ENCODE measurements at regions not wholly inside any gene's neighbourhood (a gene's known extent, or its start where the extent isn't known, plus 50 kb on each side); places are given as distances from the start of the nearest gene placed in this dataset.

- Histone ChIP-seq H3K27me3 (no peaks in the 10 kb centered on the region), H3K4me3 (no peak overlapping the region), H3K4me1 (peaks cover 12 to 15% of the 10 kb centered on the region in 2 donors), H3K9me3 (no peaks in the 10 kb centered on the region), H3K27ac (no peak overlapping the region), H3K36me3 (no peaks in the 10 kb centered on the region)
- TF ChIP-seq, protein P1, sequence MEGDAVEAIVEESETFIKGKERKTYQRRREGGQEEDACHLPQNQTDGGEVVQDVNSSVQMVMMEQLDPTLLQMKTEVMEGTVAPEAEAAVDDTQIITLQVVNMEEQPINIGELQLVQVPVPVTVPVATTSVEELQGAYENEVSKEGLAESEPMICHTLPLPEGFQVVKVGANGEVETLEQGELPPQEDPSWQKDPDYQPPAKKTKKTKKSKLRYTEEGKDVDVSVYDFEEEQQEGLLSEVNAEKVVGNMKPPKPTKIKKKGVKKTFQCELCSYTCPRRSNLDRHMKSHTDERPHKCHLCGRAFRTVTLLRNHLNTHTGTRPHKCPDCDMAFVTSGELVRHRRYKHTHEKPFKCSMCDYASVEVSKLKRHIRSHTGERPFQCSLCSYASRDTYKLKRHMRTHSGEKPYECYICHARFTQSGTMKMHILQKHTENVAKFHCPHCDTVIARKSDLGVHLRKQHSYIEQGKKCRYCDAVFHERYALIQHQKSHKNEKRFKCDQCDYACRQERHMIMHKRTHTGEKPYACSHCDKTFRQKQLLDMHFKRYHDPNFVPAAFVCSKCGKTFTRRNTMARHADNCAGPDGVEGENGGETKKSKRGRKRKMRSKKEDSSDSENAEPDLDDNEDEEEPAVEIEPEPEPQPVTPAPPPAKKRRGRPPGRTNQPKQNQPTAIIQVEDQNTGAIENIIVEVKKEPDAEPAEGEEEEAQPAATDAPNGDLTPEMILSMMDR (IDR thresholded peaks at IDR 0.05), result no peak
- DNase-seq (peak in 1 of 4 donors; percentile 40), ATAC-seq (no peak)
- intact Hi-C loops (cut with DNase I), result no loop called here
These were observed 72.9 kb upstream of the GGTA1 start for GRCh38 chr9:121572581-121572980.

DNA sequence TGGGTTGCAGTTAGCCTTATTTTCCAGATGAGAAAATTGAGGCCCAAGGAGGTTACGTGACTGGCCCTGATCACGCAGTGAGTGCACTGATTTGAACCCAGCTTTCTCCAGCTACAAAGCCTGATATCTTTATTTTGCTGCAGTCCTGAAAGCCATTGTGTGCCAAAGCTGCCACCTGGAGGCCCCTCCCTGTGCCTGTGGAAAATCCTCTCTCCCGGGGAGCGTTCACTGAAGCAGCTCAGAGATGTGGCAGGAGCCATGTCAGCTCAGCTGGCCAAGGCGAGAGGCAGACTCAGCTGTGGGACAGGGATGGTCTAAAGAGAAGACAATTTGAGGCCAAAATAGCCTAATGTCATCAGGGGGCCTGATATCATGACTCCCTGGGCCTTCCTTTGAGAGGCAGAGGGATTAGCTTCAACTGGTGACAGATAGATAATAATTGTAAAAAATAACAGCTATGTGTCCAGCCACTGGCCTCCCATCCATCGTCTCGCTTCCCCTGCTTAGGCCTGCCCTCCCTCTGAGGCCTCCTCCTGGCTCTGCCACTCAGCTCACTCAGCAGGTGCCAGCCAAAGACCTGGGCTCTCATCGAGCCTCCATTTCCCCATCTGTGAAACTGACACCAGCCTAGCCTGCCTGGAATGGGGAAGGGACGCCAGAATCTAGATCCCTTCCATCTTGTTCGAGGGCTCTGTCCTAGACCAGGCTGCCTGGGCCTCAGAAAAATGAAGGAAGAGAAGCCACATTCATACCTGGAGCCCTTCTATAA lies 74.3 kb upstream of the GGTA1 start:
- DNase-seq, result no peak
- Histone ChIP-seq H3K36me3 (no peaks in the 10 kb centered on the region), H3K4me3 (no peak overlapping the region), H3K27me3 (no peaks in the 10 kb centered on the region), H3K4me1 (peaks cover 3 to 6% of the 10 kb centered on the region in 2 donors), H3K9me3 (no peaks in the 10 kb centered on the region), H3K27ac (no peak overlapping the region)
- TF ChIP-seq, protein P1 (IDR thresholded peaks at IDR 0.05), result no peak
- no peak for ATAC-seq
- intact Hi-C loops (cut with DNase I), result no loop called here

- no peak overlapping the region for H3K4me3 ChIP-seq
- no peak overlapping the region for H3K27ac ChIP-seq
- DNase-seq, result peak in 1 of 4 donors; percentile 54
- no peaks in the 10 kb centered on the region for H3K4me1 ChIP-seq
- H3K27me3 ChIP-seq, result no peaks in the 10 kb centered on the region
- intact Hi-C loops (cut with DNase I), result no loop called here
- no peaks in the 10 kb centered on the region for H3K36me3 ChIP-seq
- ATAC-seq, result no peak
- TF ChIP-seq, protein P1 (IDR thresholded peaks at IDR 0.05), result no peak
- H3K9me3 ChIP-seq, result no peaks in the 10 kb centered on the region
These were observed 75.3 kb upstream of the GGTA1 start for GRCh38 chr9:121574774-121575519.

DNA sequence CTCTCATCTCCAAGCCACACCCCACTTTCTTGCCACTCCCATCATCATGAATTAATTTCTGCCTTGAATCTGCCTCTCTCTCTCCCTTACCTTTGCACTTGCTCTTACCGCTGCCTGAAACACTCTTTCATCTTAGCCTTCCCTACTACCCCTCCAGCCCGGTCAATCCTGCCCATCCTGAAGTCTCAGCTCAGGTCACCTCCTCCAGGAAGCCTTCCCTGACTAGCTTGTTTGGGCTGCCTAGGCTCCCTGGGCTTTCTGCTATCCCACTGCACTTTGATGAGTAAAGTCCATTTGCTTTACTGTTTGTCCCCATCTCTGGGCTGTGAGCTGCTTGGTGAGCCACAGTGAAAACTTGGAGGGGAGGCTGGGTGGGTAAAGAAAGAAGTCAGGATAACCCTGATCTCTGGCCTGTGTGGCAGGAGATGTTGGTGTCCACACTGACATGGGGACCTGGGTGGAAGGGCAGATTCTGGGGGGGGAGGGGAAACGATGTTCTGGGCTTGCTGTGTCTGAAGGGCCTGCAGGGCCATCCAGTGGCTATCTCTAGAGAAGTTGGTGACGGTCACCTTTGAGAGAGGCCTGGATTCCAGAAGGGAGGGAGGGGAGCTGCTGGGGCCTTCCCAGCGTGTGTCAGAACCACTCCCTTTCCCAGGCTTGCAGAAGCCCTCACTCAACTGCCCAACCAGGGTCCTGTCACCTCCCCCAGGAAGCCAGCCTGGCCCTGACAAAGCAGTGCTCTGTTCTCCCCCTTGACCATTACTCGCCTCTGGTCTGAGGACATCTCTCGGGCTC lies 75.0 kb upstream of the DAB2IP start:
- no peaks in the 10 kb centered on the region for H3K9me3 ChIP-seq
- H3K4me3 ChIP-seq, result no peak overlapping the region
- ATAC-seq, result no peak
- no peaks in the 10 kb centered on the region for H3K4me1 ChIP-seq
- intact Hi-C loops (cut with DNase I), result no loop called here
- DNase-seq, result no peak
- peaks cover 0 to 6% of the 10 kb centered on the region in 2 donors for H3K27me3 ChIP-seq
- H3K36me3 ChIP-seq, result no peaks in the 10 kb centered on the region
- TF ChIP-seq, protein P1 (IDR thresholded peaks at IDR 0.05), result no peak
- no peak overlapping the region for H3K27ac ChIP-seq

DNA sequence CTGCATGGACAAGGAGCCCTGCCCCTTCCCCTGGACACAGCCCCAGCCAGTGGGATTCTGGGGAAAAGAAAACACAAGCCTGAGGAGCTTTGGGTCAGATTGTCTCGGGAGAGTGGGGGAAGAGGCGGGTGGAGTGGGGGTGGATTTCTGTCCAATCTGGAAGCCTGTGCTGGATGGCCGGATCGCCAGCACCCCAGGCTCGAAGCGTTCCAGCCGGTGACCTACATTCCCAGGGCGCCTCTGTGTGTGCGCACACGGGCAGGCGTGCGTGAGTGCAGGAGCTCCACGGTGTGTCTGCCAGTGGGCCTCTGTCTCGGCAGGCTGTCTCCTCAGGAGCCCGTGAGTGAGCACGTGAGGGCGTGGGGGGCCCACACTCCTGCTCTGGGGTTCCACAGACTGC lies 74.3 kb upstream of the DAB2IP start:
- H3K27ac ChIP-seq, result no peak overlapping the region
- no peaks in the 10 kb centered on the region for H3K36me3 ChIP-seq
- intact Hi-C loops (cut with DNase I), result no loop called here
- H3K4me1 ChIP-seq, result no peaks in the 10 kb centered on the region
- no peak for ATAC-seq
- peaks cover 0 to 13% of the 10 kb centered on the region in 2 donors for H3K27me3 ChIP-seq
- H3K9me3 ChIP-seq, result no peaks in the 10 kb centered on the region
- TF ChIP-seq, protein P1 (IDR thresholded peaks at IDR 0.05), result no peak
- no peak overlapping the region for H3K4me3 ChIP-seq
- peak in 1 of 4 donors; percentile 55 for DNase-seq

Measured in left lung (tissue), 4 donors.